GM10248 (cell line): ENCODE measurements at regions not wholly inside any gene's neighbourhood (a gene's known extent, or its start where the extent isn't known, plus 50 kb on each side); places are given as distances from the start of the nearest gene placed in this dataset.

Source experiments
- CTCF ChIA-PET: fragments of 300-600 bp; sonication (Branson Sonifier 250); formaldehyde crosslinking; extraction: SDS; loops from one replicate; lab custom pipeline; 2021; ENCODE audit warnings: antibody characterized with exemption; lab: Yijun Ruan, JAX
- POLR2A ChIA-PET: fragments of 350-650 bp; sonication (Branson Sonifier 250); formaldehyde crosslinking; extraction: SDS; loops from one replicate; lab custom pipeline; 2020; ENCODE audit warnings: antibody characterized with exemption; lab: Yijun Ruan, JAX
- DNase-seq: peaks from one replicate; pipeline ENCODE4 v3.0.0; 2012; ENCODE audit errors: extremely low spot score
- CTCF ChIP-seq: IDR thresholded peaks from 2 replicates; pipeline ENCODE4 v1.5.1; 2012; ENCODE audit warnings: mild to moderate bottlenecking, low read depth; ENCODE audit errors: extremely low read depth, missing control alignments, control extremely low read depth

DNA sequence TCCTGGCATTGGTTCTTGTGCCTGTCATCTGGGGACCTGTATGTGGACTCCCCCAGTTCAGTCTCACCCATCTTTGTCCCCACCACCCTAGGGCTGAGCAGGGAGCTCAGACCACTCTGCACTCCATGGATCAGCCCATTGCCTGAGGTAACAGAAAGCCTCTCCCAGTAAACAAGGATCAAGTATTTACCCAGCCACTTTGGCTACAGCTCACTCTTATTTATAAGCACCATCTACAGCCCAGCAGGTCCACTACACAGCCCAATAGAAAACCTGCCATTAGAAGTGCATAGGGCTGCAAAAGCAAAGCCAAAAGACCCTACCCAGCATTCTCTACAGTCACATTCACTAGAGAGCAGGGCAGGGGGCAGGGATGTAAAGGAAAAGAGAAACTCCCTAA lies 335.0 kb upstream of the SYNCRIP start:
- CTCF ChIA-PET, result interaction anchor here (0.5 to 1.3 kb wide), 2 partner anchors 11 to 780 kb away, joined by 3 to 6 read pairs; no protein-coding TSS in a partner anchor
- POLR2A ChIA-PET, result no interaction called here
- no peak for TF ChIP-seq CTCF
- DNase-seq, result no peak

DNA sequence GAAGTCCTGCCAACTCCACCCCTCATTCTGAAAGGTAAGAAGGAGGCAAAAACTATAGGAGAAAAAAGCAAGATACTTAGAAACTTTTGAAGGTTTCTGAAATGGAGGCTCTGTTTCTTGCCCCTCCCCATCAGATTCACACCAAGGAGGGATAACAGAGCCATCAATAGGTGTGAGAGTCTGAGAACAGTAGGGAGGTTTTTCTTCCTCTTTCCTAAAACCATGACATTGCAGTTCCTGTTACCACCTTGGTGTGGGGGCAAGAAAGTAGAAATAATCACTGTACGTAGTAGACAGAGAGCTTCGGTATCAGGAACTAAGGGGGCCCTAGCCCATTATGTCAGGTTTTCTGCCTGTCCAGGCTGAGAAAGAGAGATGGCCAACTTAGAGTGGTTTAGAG lies 333.3 kb upstream of the SYNCRIP start:
- no peak for DNase-seq
- no peak for TF ChIP-seq CTCF
- CTCF ChIA-PET, result no interaction called here
- POLR2A ChIA-PET, result no interaction called here

- TF ChIP-seq CTCF, result no peak
- ChIA-PET POLR2A (no interaction called here), CTCF (interaction anchor here (2.0 to 2.4 kb wide), 2 partner anchors 10 to 18 kb away, joined by 5 to 6 read pairs; no protein-coding TSS in a partner anchor)
- DNase-seq, result no peak
Measured at GRCh38 chr6:85971238-85971637, 328.6 kb upstream of the SYNCRIP start.

DNA sequence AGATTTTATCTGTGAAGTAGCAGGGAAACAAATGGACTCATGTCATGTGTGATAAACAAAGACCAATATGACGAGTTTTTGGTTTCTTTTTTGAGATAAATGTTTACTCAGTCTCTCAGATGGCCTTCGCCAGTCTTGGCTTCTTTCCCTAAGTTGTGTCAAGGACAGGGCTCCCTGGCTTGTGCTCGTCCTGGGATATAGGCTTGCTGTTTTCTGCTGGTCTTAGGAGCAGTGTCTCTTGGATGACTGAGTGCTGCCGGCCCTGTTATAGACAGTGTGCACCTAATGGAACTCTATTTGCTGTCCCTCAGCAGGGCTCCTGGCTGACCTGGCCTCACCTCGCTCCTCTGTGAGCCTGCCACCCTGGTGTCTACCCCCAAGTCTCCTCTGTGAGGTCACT lies 324.1 kb upstream of the SYNCRIP start:
- DNase-seq, result no peak
- TF ChIP-seq CTCF, result no peak
- POLR2A ChIA-PET, result no interaction called here
- CTCF ChIA-PET, result no interaction called here

- ChIA-PET POLR2A (no interaction called here), CTCF (no interaction called here)
- no peak for DNase-seq
- no peak for TF ChIP-seq CTCF
Measured at GRCh38 chr6:85961746-85962145, 319.1 kb upstream of the SYNCRIP start.

DNA sequence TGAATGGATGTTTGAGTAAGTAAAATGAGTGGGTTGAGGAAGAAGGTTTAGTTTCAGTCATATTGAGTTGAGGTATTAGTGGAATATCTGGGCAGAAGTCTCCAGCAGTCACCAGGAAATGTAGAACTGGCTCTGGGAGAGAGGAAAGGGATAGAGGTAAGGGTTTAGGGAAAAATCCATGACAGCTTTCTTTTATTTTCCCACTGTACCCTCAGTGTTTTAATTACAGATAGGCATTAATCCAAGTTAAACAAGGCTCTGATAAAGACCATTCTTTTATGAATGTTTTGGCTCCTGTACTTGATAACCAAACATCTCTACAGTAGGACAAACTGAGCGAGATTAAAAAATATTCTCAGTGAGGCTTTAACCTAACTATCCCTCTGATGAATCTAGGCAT lies 318.4 kb upstream of the SYNCRIP start:
- ChIA-PET POLR2A (no interaction called here), CTCF (no interaction called here)
- no peak for DNase-seq
- no peak for TF ChIP-seq CTCF

GRCh38 chr6:85948481-85948880 lies 305.8 kb upstream of the SYNCRIP start:
- TF ChIP-seq CTCF, result no peak
- no peak for DNase-seq
- ChIA-PET CTCF (no interaction called here), POLR2A (no interaction called here)
